HG03064 (cell line): ENCODE measurements at regions not wholly inside any gene's neighbourhood (a gene's known extent, or its start where the extent isn't known, plus 50 kb on each side); places are given as distances from the start of the nearest gene placed in this dataset.
A peak's percentile ranks its signal among the peaks of the same experiment; 100 is the strongest.

Experiments
- ATAC-seq: cut with Tn5 transposase; IDR thresholded peaks from one replicate; pipeline ENCODE4 v1.9.1; 2021; ENCODE audit warnings: low read depth; ENCODE audit not compliant: unreplicated experiment

DNA sequence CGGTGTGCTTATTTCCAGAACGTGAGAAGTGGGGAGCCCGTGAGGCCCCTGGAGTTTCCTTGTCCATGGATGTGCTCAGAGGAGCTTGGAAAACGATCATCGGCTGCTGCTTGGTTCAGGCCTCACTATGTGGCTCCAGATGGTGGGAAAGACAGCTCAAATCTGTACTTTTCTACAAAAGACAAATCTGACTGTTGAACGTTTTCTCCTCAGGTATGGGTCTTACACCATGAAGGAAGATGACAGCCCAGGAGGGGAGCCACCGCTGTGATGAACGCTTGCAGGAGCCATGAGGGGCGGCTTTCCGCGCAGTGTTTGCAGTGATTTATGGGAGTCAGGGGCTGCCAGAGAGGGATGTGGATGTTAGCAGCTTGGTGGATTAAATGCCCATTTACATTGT lies 109.4 kb upstream of the E2F8 start:
- ATAC-seq: no peak

DNA sequence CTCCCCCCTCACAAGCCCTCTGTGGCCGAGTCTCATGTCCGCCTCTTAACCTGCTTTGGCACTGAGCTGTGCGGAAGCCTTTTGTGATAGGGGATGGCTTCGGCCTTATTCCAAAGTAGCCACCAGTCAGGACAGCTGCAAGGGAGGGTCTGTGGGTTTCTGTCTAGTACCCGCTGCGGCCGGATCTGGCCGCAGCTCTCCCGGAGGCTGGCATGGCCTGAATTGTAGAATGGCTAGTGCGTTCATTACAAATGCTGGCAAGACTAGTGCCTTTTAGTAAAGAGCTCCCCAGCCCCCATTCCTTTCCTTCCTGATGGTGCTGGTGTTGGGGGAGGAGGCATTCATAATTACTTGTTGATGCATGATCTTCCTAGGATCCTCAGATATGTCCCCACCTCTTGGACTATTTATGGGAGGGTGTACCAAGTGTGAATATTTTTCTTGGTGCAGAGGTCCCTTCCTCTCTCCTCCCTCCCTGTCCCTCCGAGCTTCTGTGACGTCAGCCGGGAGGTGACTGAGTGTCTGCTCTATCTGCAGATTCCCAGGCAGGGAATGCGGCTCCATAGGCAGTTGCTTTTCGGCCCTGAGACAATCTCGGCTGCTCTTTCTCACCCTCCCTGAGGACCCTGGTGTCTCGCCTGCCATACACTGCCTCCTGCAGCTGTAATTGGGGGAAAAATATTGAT lies 108.7 kb upstream of the E2F8 start:
- no peak for ATAC-seq

DNA sequence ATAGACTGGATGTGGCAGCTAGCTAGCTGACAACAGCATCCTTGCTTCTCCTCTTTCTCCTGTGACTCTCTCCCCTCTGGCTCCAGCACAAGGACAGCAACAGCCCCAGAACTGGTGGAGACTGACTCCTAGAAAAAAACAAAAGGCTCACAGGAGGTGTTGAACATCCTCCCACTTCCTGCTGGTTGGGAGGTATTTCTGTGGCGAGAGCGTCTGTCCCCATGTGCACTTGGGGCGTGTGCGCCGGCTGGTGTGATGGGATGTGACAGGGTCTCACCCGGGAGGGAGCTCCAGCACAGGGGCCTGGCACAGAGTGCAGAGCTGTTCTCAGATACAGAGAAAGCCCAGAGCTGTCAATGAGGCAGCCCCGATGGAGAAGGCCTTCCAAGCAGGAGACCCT lies 107.2 kb upstream of the E2F8 start:
- no peak for ATAC-seq

DNA sequence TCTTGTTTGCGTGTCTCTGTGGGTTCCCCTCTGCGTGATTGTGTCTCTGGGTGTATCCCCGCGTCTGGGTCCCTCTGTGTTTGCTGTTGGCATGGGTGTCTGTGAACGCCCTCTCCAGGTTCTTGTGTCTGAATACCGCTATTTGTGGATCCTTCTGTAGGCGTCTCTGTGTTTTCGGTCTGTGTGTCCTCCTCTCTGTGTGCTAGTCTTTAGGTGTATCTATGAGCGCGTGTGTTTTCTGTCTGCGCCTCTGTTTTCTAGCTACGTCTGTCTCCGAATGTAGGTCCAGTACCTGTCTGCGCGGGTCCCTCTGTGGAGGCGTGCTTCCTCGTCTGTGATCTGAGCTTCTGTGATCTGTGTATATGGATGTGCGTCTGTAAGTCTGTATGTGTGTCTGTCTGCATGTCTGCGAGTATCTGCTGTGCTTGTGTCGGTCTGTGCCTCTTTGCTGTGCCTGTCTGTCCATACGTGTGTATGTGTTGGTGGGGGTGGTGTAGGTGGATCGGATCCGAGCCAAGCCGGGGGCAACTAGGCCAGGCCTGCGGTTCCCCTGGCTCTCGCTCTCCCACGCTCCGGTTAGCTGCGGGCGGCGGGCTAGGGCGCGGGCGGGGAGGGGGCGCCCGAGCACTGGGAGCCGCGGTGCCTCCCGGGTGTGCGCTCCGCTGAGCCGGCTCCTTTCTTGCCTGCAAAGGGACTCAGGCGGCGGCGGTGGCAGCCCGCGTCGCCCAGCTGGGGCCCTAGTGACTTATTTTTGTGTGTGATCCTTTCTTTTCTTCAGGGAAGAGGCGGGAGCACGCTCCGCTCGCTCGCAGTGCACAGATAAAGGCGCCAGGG lies 105.3 kb upstream of the E2F8 start:
- peak; percentile 43 for ATAC-seq

DNA sequence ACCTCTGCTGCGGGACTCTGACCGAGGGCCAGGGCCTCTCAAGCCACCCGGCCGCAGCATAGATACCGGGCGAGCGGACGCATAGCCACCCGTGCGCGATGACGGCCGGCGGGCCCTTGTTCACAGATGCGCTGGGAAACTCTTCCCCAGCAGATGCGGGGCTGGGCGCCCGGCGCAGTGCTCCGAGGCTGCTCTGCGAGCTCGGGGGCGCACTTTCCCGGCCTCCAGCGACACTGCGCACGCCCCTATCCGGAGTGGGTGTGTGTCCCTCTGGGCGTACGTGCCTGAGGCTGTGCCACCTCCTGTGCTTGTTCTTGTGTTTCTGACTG lies 104.7 kb upstream of the E2F8 start:
- ATAC-seq: peak; percentile 33

DNA sequence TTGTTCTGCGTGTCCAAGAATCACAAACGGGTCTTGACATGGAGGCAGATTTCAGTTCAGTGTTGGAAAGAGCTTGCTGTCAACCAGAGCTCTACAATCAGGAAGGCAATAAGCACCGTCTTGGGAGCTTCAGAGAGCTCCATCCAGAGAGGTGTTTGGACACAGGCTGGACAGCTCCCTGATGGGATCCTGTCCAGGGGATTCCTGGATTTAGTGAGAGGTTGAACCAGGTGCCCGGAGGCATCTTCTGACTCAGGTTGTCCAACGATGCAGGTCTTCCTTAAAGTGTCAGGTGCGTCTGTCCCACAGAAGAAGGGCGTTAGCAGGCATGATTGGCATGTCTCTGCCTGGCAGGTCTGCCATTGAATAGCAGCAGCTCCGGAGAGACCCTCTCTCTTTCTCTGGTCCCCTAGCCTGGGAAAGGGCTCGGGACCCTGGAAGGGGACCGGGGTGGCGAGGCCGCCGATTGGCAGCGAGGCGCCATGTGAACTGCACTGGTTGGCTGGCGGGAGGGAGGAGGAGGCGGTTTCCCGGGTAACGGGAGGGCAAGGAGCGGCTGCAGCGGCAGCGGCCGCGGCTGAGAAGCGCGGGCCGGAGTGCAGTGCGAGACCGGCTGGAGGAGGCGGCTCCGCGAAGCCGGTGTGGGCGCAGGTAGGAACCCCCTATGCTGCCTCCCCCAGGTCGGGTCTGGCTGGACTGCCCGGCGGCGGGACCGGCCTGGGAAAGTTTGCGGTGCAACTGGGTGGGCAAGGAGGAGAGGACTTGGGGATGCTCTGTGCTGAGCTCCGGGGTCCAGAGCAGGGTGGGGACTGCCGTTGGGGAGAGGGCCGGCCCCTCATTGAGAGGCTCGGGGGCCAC lies 104.1 kb upstream of the E2F8 start:
- ATAC-seq: peak; percentile 64

DNA sequence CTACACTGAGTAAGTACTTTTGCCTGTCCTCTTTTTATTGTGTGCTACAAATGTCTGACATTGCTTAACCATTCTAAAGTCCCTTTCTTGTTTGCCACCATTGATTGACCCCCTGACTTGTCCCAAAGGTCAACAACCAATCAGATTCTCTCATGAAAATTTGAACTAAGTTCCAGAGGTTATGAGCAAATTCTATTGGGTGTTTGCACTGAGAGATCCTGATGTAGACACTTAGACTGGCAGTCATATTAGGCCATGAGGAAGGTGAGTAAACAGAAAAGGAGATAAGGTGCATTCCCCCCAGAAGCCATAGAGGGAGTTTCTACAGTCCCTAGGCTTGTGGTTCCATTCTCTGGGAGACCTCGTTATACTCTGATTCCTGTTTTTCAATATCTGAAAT lies 101.3 kb upstream of the E2F8 start:
- no peak for ATAC-seq

DNA sequence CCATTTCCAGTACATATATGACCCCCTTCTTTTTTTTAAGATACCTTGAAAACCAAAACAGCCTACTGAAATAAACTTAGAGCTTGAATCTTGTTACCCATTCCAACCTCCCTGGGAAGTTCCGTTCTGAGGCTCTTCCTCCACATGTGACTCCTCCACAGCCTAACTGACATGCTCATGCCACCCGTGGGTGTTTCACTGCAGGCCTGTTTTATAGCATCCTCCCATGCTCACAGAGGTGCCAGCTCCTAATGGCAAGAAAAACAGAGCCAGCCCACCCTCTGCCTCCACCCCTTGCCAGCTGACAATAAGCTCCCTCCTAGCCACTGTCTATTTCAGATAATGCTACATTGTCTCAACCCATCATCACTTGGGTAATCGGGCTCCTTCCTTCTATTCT lies 97.6 kb upstream of the E2F8 start:
- no peak for ATAC-seq

DNA sequence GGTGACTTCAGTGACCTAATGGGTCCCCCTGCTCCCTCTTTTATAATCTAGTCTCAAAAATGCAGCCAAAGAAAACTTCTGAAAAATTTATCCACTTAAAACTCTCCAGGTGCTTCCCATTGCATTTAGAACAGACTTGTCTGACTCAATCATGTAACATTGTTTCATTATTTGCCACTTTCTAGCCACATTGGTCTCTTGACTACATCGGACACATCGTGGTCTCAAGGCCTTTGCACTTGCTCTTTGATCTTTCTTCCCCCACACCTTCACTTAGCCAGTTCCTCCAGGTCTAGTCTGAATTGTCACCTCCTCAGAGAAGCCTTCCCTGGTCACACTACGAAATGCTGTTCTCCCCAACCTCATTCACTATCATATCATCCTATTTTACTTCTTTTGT lies 97.0 kb upstream of the E2F8 start:
- ATAC-seq: no peak

DNA sequence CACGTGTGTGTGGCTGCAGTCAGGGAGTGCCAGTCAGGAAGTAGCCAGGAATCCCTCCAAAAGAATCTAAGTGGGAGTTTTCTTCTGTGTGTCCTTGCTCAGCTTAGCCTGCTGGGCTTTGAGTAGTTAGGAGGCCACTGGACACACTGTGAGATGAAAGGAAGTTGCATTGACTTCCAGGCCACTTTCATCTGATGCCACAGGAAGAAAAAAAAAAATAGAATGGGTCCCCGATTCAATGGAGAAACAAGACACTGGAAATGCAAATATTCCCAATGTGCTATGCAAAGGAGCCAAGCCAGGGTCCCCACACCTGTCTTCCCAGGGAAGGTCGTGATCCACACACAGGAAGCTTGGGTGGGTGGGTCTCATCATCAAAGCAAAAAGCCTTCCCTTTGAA lies 95.6 kb upstream of the E2F8 start:
- ATAC-seq: no peak

DNA sequence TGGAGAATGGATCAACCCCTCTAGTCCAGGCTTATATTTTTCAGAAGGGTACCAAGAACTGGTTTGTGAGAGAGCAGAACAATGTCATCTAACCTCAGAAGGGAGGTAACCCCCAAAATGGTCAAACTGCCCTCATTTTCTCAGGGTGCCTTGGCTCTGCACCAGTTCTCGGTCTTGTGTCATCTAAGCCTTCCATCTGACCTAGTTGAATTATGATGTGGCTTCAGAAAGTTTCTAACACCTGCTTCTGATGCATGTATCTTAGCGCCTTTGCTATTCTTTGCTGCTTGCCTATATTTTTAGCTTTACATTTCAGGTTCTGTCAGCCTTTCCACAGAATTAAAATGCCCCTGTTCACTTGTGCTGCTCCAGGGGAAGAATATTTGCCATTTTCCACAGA lies 91.7 kb upstream of the E2F8 start:
- peak; percentile 94 for ATAC-seq

DNA sequence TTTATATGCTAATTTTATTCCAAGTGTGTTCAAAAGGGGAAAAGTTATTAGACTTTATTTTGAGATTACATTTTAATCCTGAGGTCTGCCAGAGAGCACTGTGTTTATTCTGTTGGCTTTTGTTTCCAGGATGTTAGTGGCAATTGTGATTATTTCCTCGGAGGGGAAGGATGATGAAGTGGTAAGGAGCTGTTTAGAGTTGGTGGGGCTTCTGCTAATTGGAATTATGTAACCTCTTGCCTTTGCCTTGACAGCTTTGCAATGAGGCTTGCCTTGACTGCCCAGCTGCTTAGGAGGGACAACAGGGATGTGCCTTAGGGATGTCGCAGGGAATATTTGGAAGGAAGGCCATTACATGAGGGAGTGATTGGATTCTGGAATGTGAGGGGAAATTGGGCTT lies 89.7 kb upstream of the E2F8 start:
- no peak for ATAC-seq

DNA sequence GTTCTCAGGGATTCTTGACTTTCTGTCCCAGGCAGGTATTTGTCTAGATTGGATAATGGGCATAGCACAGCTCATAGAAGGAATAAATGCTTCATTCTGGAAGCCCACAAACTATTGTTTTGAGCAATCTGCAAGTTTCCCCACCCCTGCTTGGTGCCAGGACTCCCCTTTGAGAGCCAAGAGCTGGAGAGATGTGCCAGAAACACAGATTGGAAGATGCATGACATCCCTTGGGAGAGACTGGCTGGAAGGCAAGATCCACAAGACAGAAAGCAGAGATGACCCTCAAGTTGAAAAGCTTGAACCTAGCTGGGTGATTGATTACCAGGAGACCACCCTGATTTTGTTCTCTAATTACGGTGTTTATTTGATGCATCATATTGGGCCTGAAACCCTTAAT lies 89.2 kb upstream of the E2F8 start:
- no peak for ATAC-seq

DNA sequence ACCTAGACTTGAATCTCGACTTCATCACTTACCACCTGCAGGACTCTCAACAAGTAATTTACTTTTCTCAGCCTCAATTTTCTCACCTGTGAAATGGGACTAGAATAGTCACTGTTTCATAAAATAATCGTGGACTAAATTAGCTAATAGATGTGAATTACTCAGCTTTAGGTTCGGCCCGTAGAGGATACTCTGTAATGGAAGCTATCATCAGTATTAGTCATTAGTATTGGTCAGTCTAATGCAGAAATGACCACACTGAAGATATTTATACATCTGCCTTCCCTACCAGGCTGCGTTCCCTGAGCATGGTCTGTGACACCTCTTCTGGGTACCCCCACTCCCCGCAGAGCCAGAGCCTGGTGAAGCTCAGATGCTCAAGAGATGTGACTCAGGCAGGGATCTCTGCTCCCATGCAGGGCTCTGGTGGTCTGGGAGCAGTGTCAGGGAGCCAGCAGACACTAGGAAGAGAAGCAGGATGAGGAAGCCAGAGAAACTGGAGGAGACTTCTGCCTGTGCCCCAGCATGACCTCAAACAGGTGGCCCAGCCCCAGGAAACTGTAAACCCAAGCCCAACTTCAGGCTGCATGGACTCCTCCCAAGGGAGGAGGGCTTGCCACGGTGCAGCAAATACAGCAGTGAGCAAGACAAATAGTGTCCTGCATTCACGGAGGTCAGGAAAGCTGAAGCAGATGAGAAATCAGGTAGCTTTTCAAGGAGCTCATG lies 88.0 kb upstream of the E2F8 start:
- ATAC-seq: no peak

DNA sequence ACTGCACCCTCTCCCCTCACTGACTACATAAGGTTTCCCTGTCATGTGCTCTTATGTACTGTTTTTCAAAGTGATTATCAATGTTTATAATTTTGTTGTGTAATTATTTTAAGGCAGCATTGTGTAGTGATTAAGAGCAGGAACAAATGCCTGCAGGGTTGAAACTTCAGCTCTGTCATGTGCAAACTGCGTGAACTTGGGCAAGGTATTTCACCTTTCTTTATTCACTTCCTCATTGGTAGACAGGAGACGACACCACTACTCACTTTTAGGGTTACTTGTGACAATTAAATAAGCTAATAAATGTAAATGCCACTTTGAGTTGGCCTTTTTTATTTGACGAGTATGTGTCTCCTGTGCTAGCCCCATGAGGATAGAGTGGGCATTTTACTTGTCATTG lies 86.5 kb upstream of the E2F8 start:
- no peak for ATAC-seq

DNA sequence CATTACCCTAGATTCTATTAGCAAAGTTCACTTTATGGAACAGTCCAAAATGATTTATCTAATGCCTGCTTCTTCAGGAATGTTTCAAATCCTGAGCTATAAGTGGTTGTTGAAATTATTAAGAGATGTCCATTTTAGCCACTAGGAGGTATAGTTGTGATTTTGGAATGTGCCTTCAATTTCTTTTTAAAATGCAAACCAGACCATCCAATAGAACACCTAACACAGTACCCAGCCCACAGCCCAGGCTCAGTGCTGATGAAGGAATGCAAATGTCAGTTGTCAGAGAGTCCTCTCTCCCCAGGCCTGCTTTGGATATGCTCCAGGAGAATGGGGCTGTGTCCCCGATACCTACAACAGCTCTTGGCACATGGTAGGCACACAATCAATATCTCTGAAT lies 85.8 kb upstream of the E2F8 start:
- no peak for ATAC-seq

DNA sequence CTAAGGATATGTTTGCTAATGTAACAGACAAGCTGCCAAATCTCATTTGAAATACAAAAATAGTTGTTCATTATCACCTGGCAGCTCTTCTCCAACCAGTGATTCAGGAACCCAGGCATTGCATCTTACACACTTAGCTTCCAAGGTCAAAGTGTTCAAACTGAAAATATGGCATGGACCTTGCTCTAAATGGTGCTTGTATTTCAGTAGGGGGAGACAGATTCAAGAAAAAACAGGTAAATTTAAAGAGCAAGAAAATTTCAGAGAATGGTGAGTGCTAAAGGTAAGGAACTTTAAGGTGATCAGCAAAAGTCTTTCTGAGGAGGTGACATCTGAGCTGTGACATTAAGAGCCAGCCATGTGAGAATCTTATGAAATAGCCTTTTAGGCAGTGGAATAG lies 82.8 kb upstream of the E2F8 start:
- ATAC-seq: no peak

DNA sequence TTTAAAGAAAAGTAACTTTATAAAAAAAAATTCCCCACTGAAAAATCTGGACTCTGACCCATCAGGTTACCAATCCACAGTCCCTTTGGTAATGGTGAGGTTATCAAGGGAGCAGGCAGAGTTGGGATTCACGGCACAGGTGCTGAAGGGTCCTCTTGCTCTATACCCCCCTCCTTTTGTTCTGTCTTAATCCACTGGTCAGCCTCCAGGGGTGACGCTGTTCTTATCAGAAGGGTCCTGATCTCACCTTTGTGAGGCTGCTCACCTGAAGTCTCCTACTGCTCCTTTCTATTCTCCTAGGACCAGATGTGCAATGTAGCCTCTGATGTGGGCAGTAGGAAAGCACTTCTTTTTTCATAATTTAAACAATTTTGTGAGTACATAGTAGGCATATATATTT lies 80.6 kb upstream of the E2F8 start:
- no peak for ATAC-seq

DNA sequence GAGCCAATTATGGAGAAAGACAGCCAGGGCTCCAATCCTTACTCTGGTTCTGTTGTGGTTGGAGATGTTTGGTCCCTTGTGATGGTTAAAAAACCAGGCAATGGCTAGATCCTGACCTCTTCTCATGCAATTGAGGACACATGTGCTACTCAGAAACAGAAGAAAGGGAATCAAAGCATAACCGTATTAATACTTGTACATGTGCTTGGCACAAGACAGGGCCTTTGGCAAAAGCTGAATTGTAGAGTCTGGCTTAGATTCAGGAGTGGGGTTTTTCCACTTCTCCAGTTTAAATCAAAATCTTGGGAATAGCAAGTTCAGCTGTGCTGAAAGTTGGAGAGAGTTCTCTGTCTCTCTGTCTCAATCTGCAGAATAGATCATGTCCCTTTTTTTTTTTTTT lies 80.1 kb upstream of the E2F8 start:
- no peak for ATAC-seq

DNA sequence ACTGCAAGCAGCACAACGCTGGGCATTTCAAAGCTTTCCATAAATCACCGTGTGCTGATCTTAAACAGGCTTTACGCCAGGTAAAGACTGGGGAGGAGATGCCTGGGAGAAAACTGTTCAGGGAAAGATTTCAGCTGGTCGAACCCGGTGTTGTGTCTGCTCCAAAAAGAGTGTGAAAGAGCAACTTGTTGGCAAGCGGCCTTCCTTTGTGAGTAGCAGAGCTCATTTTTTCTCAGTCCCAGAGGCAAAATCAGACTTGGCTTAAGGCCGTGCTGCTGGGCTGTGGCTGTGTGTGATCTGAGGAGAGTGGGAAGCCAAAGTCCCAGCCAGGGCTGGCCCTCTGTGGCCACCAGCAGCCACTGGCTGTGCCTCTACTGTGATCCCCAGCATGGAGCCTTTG lies 75.7 kb upstream of the E2F8 start:
- ATAC-seq: no peak

DNA sequence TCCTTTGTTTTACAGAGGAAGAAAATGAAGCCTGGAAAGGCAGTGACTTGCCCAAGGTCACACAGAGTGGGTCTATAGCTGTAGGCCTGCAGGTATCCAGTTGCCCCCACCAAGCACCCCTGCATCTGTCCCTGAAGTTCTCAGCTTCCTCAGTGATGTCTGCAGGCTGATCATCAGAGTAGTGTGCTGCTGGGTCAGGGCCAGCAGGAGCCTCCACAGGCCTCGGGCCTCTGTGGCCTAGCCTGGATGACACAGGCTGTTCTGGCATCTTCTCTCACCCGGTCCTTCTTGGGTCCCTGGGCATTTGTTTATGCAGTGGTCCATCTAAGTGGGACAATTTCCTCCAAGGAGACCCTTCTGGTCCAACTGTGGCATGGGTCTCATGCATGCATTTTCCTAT lies 74.8 kb upstream of the E2F8 start:
- ATAC-seq: no peak
